ENCODE measurements at regions not wholly inside any gene's neighbourhood (a gene's known extent, or its start where the extent isn't known, plus 50 kb on each side); places are given as distances from the start of the nearest gene placed in this dataset.

DNA sequence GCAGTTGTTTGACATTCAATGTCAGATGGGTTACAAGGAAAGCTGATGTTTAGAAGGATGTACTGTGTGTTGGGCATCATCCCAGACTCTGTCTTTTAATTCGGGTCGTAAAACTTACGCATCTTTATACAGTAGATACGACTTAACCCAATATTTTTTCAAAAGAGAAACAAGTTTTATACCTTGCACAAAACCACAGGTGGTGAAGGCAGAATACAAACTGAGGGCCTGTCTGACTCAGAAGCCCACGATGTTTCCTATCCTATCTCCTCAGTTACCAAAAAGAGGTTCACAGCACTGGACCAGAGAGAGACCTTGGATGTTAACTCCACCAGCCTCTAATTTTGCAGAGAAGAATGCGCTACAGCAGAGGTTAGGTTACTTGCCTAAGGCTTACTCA is 477.0 kb downstream of the FOXO1 start:
- DNase-seq (ENCODE audit: low read depth, low spot score): no peak

- DNase-seq (ENCODE audit: low read depth, low spot score): no peak
Observed at GRCh38 chr13:40189898-40190630, 476.4 kb downstream of the FOXO1 start.

DNA sequence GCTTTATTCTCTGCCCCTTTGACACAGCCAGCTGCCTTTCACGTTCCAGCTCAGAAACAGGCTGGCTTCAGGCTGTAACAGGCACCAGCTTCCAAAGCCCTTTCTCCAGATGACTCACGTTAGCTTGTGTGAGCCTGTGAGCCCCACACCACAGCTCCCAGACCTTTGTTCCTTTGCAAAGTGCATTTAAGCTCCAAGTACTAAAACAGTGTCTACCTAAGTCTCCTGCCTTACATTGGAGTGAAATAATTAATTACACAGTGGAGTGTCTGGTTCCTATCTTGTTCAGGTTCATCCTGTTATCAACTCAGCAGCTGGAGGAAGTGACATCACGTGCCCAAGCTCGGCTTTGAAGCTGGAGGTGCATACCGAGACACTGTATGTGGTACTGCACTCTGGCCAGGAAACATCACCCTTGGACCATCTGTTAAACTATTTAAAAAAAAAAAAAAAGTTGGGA is 475.8 kb downstream of the FOXO1 start:
- peak; percentile 88 for DNase-seq (ENCODE audit: low read depth, low spot score)

DNA sequence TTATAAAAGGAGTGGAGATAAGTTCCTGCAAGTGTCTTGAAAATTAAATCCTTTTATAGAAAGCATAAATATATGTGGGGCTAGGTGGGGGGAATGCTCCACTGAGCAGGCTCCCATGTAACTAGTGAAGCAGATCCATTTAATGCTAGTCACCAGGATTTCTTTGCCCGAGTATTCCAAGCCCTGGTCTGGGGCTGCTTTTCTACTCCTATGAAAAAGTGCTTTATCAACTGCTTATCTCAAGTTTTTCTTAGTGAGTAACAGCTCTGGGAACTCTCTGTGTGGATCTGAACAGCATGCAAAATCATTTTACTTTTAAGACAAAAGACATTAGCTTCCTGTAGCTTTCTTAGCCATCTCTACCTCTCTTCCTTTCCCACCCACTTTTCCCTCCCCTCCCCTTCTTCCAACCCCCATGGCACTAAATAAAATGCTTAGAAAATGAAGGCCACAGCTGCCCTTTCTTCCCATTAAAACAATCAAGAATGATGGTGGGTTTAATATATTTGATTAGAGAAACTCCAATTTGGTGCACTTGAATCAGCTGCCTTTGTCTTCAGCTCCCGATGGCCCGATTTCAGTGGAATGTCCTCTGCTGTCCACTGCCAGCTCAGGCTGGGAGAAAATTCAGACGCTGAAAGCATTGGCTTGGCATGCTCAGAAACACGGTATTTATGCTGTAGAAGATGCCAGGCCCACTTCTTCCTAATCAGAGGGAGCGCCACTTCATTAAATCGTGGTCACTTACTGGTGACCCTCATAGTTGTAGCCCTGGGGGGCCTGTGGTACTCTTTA is 475.1 kb downstream of the FOXO1 start:
- DNase-seq (ENCODE audit: low read depth, low spot score): peak; percentile 71

- no peak for DNase-seq (ENCODE audit: low read depth, low spot score)
Observed at GRCh38 chr13:40192452-40192851, 474.0 kb downstream of the FOXO1 start.

DNA sequence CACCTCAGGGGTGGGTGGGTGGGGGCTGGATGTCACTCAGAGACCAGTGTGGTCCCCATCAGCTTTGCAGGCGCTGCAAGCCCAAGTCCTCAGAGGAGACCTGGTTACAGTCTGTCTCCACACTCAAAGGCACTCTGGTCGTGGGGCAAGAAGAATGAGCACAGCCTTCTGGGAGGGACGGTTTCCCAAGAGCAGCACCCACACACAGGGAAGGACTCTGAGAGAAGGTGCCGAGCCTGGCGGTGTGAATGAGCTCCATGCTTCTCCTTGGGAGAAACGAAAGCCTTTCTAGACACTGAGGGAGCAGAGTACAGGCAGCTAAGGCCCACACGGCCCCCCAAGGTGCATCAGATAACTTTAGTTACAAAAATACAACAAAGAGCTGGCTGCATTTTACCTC is 473.6 kb downstream of the FOXO1 start:
- no peak for DNase-seq (ENCODE audit: low read depth, low spot score)

GRCh38 chr13:40193286-40194223 is 472.9 kb downstream of the FOXO1 start:
- no peak for DNase-seq (ENCODE audit: low read depth, low spot score)

DNA sequence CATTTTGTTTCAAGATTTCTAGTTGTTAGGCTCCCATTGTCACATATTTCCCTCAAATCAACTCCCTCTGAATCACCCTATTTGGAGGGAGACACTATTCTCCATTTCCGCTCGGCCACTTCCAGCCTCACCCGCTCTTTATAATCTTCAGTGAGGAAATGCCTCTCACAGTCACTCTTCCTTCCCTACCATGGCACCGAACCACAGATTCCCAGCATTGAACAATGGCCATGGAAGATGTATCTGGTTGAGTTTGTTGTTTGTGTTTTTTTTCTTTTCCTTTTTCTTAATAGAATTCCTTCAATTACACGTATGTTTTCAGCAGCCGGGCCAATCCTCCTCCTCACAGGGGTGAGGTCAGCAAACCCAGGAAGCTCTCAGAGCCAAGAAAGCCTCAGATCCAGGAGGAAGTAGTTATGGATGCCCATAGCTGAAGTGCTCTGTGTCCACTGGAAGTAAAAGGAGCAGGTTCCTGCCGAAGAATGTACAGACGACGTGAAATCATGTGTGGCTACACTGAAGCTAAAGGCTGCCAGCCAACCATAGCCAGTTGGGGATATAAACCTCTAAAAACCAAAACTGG is 472.1 kb downstream of the FOXO1 start:
- no peak for DNase-seq (ENCODE audit: low read depth, low spot score)

- no peak for DNase-seq (ENCODE audit: low read depth, low spot score)
Observed at GRCh38 chr13:40197049-40197448, 469.4 kb downstream of the FOXO1 start.

DNA sequence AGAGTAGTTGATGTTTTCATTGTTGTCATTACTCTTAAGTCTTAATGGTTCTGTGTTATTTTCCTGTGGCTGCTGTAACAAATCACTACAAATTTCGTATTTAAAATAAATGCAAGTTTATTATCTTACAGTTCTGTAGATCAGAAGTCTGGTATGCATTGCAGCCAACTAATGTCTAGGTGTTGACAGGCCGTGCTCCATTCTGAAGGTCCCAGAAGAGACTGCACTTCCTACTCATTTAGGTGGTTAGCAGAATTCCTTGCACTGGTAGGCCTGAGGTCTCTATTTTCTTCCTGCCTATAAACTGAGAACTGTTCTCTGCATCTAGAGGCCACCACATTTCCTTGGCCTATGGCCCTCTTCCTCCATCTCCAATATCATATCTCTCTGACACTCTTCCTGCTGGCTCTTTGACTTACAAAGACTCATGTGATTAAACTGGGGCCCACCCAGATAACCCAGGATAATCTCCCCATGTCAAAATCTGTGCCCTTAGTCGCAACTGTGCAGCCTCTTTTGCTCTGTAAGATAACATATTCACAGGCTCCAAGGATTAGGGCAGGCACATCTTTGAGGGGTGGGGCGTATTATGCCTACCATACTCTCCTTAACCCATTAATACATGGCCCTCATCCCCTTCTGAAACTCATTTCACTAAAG is 468.4 kb downstream of the FOXO1 start:
- DNase-seq (ENCODE audit: low read depth, low spot score): no peak

GRCh38 chr13:40200273-40200978 is 466.0 kb downstream of the FOXO1 start:
- DNase-seq (ENCODE audit: low read depth, low spot score): no peak

DNA sequence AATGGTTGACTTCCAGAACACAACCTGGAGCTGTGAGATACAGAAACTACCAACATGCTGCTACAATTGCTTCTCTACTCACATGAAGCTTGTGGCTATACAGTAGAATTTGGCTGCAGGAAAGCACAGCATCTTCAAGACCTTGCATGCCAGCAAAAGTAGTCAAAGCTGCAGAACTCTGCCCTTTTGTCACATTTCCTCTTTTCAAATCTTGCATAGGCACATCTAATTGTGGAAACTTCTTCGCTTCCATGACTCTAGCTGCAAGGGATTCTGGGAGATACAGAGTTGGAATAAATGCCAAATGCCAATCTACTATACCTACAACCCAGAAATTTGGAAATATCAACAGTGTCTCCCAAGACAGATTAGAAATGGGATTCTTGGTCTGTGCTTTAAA is 462.2 kb downstream of the FOXO1 start:
- no peak for DNase-seq (ENCODE audit: low read depth, low spot score)

GRCh38 chr13:40205771-40206240 is 460.6 kb downstream of the FOXO1 start:
- DNase-seq (ENCODE audit: low read depth, low spot score): no peak

GRCh38 chr13:40206241-40207000 is 460.0 kb downstream of the FOXO1 start:
- peak; percentile 26 for DNase-seq (ENCODE audit: low read depth, low spot score)

GRCh38 chr13:40207001-40207478 is 459.4 kb downstream of the FOXO1 start:
- DNase-seq (ENCODE audit: low read depth, low spot score): no peak

DNA sequence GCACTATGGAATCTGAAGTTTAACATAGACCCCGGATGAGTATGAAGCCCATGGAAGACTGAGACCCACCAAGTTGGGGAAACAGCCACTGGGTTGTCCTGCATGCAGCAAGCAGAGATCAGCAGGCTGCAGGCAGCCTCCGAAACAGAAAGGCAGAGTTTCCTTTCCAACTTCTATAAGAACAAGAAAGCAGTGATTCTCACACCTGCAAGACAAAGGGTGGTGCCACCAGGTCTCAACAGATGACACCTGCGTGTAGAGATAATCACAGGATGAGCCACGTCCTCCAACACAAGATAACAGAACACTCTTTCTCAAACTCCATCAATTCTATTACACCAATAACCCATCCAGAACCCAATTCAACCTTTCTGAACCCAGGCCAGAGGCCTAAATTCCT is 457.9 kb downstream of the FOXO1 start:
- DNase-seq (ENCODE audit: low read depth, low spot score): no peak

DNA sequence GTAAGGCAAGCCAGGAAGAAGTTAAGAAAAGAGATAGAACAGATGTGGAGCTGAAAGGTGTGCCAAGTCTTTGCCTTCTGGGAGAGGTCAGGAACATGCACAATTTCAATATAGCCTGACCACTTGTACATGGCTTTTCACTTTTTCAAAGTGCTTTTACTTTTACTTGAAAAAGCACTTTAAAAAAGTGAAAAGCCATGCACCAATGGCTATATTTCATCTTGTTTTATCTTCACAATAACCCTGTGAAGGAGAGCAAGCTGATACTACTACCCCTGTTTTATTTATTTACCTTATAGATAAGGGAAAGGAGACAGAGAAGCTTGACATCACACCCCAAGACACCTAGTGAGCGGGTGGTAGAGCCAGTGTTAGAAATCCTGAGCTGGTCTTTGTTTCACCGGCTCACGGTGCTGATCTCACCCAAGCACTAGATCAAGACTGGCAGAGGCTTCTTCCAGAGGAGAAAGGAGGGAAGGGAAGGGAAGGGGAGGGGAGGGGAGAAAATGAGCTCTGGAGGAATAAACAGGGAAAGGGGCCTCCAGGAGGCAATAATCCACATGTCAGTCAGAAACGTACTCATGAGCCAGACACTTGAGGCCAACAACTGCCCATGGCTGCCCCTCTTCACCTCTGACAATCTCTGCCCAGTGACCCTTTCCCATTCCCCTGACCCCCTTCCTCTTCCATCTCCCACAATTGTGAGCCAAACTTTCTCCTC is 455.4 kb downstream of the FOXO1 start:
- no peak for DNase-seq (ENCODE audit: low read depth, low spot score)

GRCh38 chr13:40211586-40211968 is 454.9 kb downstream of the FOXO1 start:
- DNase-seq (ENCODE audit: low read depth, low spot score): no peak

GRCh38 chr13:40213779-40214178 is 452.7 kb downstream of the FOXO1 start:
- DNase-seq (ENCODE audit: low read depth, low spot score): no peak

Measured in astrocyte of the hippocampus (primary cell).